Body of pancreas (tissue), 4 donors: ENCODE measurements at regions not wholly inside any gene's neighbourhood (a gene's known extent, or its start where the extent isn't known, plus 50 kb on each side); places are given as distances from the start of the nearest gene placed in this dataset.

Experiments
- ATAC-seq: fragments of 150-250 bp; one replicate; pipeline ENCODE4 v1.9.1; 2016
- DNase-seq, 4 donors: peaks; one replicate each; pipeline ENCODE4 v3.0.0-alpha.2; 2019
- H3K27ac ChIP-seq, 4 donors: fragments of 200-600 bp; sonication (generic); 1 replicate in 3 of 4; 2 replicates in 1 of 4; pipeline versions ENCODE4 v1.5.1 to v1.6.1; 2016 to 2019; ENCODE audit warnings: mild to moderate bottlenecking in 1 of 4, mixed read lengths in 1 of 4, moderate library complexity in 1 of 4
- H3K27me3 ChIP-seq, 2 donors: fragments of 200-600 bp; sonication (generic); one replicate each; pipeline ENCODE4 v1.6.0; 2016; ENCODE audit warnings: mild to moderate bottlenecking in 1 of 2
- H3K36me3 ChIP-seq, 2 donors: fragments of 200-600 bp; sonication (generic); replicated peaks in 1 of 2; 2 replicates each; pipeline ENCODE4 v1.5.1; 2016; ENCODE audit warnings: low read depth in 2 of 2; ENCODE audit not compliant: insufficient read depth in 1 of 2
- H3K4me1 ChIP-seq: fragments of 200-600 bp; sonication (generic); one replicate; pipeline ENCODE4 v1.6.0; 2016
- H3K4me3 ChIP-seq, 2 donors: fragments of 200-600 bp; sonication (generic); 1 replicate in 1 of 2; 2 replicates in 1 of 2; pipeline ENCODE4 v1.5.1; 2016 to 2019
- H3K9me3 ChIP-seq, 3 donors: fragments of 200-600 bp; sonication (generic); 1 replicate in 2 of 3; 2 replicates in 1 of 3; pipeline ENCODE4 v1.5.1; 2016
- CTCF ChIP-seq, 7 experiments: fragments of 450-650 bp in 4 of 7; fragments of 200-600 bp in 3 of 7; sonication (generic) in 3 of 7; IDR thresholded peaks; one replicate each; pipeline ENCODE4 v1.5.1; 2016 to 2019; ENCODE audit warnings: antibody characterized with exemption in 7 of 7
- POLR2A ChIP-seq, 3 donors: fragments of 450-650 bp; IDR thresholded peaks; one replicate each; pipeline ENCODE4 v1.6.1; 2016; ENCODE audit warnings: antibody characterized with exemption in 3 of 3, mild to moderate bottlenecking in 2 of 3
- WGBS, 2 donors: methylation state at CpG; one replicate each; pipeline ENCODE4 v1.1.5; 2017; 5-methylcytosine and 5-hydroxymethylcytosine counted together
- intact Hi-C: fragments of 100-400 bp; cut with DNase I; formaldehyde crosslinking; loops from one replicate; pipeline ENCODE4 v1.15.1; 2023

DNA sequence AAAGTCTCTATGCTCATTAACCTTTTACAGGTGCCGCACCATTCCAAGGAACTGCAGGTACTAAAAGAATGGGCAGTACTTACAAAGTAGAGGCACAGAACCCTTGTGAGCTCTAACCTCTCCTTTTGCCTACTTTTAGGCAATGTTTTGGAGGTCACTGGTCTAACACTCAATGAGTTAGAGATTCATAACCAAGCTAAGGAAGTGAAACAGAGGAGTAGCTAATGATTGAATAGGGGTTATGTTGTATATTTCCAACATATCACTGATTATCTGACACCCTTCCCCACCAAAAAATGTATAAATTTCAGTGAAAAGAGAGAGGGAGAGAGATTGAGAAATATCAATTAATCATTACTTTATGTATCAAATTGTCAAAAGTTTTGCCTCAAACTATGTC is 269.3 kb downstream of the PCDH7 start:
- no peak overlapping the region for H3K27ac ChIP-seq
- H3K27me3 ChIP-seq, result no peaks in the 10 kb centered on the region
- intact Hi-C loops, result no loop called here
- H3K4me3 ChIP-seq, result no peak overlapping the region
- no peak for DNase-seq
- WGBS, 2 donors, result 74 to 83% methylated on average over 1 of the region's 1 CpG
- no peak for TF ChIP-seq CTCF (IDR thresholded peaks at IDR 0.05)
- H3K9me3 ChIP-seq, result no peaks in the 10 kb centered on the region
- ATAC-seq, result no peak
- no peaks in the 10 kb centered on the region for H3K36me3 ChIP-seq
- no peaks in the 10 kb centered on the region for H3K4me1 ChIP-seq

DNA sequence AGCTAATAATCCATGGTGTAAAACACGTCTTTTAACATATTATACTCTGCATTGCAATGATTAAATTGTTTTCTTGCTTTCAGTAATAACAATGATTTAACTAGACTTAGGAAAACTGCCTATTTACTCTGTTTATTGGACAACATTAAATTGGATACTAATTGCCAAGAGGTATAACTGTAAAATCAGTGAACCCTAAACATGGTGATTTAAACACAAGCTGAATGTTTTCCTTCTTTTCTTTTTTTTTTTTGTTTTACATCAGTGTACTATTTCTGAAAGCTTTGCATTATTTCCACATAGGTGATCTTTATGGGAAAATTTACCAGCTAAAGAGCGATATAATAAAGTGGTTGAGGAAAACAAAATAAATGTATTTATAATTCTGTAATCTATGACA is 276.7 kb downstream of the PCDH7 start:
- DNase-seq, result no peak
- no peaks in the 10 kb centered on the region for H3K27me3 ChIP-seq
- H3K4me3 ChIP-seq, result no peak overlapping the region
- TF ChIP-seq CTCF (IDR thresholded peaks at IDR 0.05) (no peak), POLR2A (IDR thresholded peaks at IDR 0.05) (no peak)
- no peaks in the 10 kb centered on the region for H3K4me1 ChIP-seq
- no peak for ATAC-seq
- no peaks in the 10 kb centered on the region for H3K36me3 ChIP-seq
- H3K9me3 ChIP-seq, result no peaks in the 10 kb centered on the region
- H3K27ac ChIP-seq, result no peak overlapping the region
- intact Hi-C loops, result no loop called here
- 69 to 73% methylated on average over 2 of the region's 2 CpGs for WGBS, 2 donors

GRCh38 chr4:31005037-31005436 is 284.9 kb downstream of the PCDH7 start:
- WGBS, 2 donors, result 61 to 74% methylated on average over 5 of the region's 5 CpGs
- H3K4me1 ChIP-seq, result no peaks in the 10 kb centered on the region
- no peak for TF ChIP-seq POLR2A (IDR thresholded peaks at IDR 0.05)
- TF ChIP-seq CTCF (IDR thresholded peaks at IDR 0.05), result no peak
- H3K27ac ChIP-seq, result no peak overlapping the region
- H3K36me3 ChIP-seq, result no peaks in the 10 kb centered on the region
- ATAC-seq (no peak), DNase-seq (no peak)
- no peaks in the 10 kb centered on the region for H3K27me3 ChIP-seq
- H3K4me3 ChIP-seq, result no peak overlapping the region
- H3K9me3 ChIP-seq, result no peaks in the 10 kb centered on the region
- intact Hi-C loops, result no loop called here

DNA sequence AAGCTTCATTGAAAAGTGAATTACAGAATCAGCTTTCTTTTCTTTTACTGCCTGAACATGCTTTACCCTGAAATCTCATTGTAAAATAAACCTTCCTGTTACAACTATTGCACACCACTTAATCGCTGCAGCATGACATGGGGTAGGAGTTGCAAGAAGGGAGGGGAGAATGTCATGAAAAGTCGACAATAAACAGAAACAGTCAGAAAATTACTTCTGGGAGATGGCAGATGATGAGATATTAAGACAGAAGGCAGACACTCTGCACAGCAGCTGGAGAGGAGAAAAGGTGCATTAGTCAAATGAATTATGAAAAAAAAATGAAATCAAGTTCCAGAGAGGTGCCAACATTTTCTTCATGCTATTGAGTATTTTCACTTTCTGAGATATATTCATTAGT is 287.7 kb downstream of the PCDH7 start:
- Histone ChIP-seq H3K4me3 (no peak overlapping the region), H3K4me1 (no peaks in the 10 kb centered on the region), H3K27ac (no peak overlapping the region), H3K27me3 (no peaks in the 10 kb centered on the region), H3K36me3 (no peaks in the 10 kb centered on the region), H3K9me3 (no peaks in the 10 kb centered on the region)
- 52 to 55% methylated on average over 2 of the region's 2 CpGs for WGBS, 2 donors
- intact Hi-C loops, result no loop called here
- TF ChIP-seq CTCF (IDR thresholded peaks at IDR 0.05) (no peak), POLR2A (IDR thresholded peaks at IDR 0.05) (no peak)
- ATAC-seq (no peak), DNase-seq (no peak)

DNA sequence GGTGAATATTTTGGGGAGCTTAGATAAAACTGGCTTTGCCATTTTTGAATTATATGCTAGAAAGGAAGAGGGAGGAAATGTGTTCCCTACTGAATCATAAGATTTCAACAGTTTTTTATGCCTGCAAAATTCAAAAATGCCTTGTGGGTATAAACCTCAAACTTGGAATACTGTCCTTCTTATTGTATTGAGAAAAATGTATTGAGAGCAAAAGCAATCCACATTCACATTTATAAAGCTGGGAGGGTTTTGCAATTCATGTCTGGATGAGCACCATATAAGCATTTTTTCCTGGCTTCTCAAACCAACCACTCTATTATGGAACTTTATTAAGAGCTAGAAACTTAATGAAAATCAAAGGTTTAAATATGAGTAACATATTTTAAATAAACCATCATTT is 289.8 kb downstream of the PCDH7 start:
- intact Hi-C loops, result no loop called here
- ATAC-seq, result no peak
- no peak for DNase-seq
- H3K36me3 ChIP-seq, result no peaks in the 10 kb centered on the region
- TF ChIP-seq CTCF (IDR thresholded peaks at IDR 0.05) (no peak), POLR2A (IDR thresholded peaks at IDR 0.05) (no peak)
- H3K27me3 ChIP-seq, result no peaks in the 10 kb centered on the region
- H3K9me3 ChIP-seq, result no peaks in the 10 kb centered on the region
- no peak overlapping the region for H3K27ac ChIP-seq
- no peaks in the 10 kb centered on the region for H3K4me1 ChIP-seq
- no peak overlapping the region for H3K4me3 ChIP-seq
